OCI-LY1 (cell line): ENCODE measurements at regions not wholly inside any gene's neighbourhood (a gene's known extent, or its start where the extent isn't known, plus 50 kb on each side); places are given as distances from the start of the nearest gene placed in this dataset.

Experiments
- H2AFZ ChIP-seq: fragments of 200-600 bp; sonication (generic), shearing (Covaris generic); 2 replicates; pipeline ENCODE4 v1.6.0; 2014; ENCODE audit warnings: antibody characterized with exemption, mild to moderate bottlenecking, low read length
- H3F3A ChIP-seq: fragments of 200-600 bp; sonication (generic), shearing (Covaris generic); 2 replicates; pipeline ENCODE4 v1.6.0; 2014; ENCODE audit warnings: mild to moderate bottlenecking, antibody characterized with exemption, low read length, moderate library complexity; ENCODE audit not compliant: insufficient read depth
- H3K27ac ChIP-seq: fragments of 200-600 bp; sonication (generic); 2 replicates; pipeline ENCODE4 v1.5.1; 2014; ENCODE audit warnings: low read length, mixed run types, mild to moderate bottlenecking, low read depth; ENCODE audit not compliant: poor library complexity, severe bottlenecking
- H3K27me3 ChIP-seq: fragments of 200-600 bp; sonication (generic); 2 replicates; pipeline ENCODE4 v1.6.0; 2014; ENCODE audit warnings: antibody characterized with exemption, mild to moderate bottlenecking, low read length, moderate library complexity; ENCODE audit not compliant: insufficient read depth
- H3K36me3 ChIP-seq: fragments of 200-600 bp; sonication (generic); 2 replicates; pipeline ENCODE4 v1.6.1; 2014; ENCODE audit warnings: mild to moderate bottlenecking, antibody characterized with exemption, low read length, moderate library complexity, mixed read lengths; ENCODE audit not compliant: insufficient read depth
- H3K4me1 ChIP-seq: fragments of 200-600 bp; sonication (generic); 2 replicates; pipeline ENCODE4 v1.5.1; 2014; ENCODE audit warnings: mild to moderate bottlenecking, low read length, moderate library complexity; ENCODE audit not compliant: insufficient read depth, severe bottlenecking
- H3K4me2 ChIP-seq: fragments of 200-600 bp; sonication (generic), shearing (Covaris generic); 2 replicates; pipeline ENCODE4 v1.6.1; 2014; ENCODE audit warnings: low read length
- H3K4me3 ChIP-seq: fragments of 200-600 bp; sonication (generic); 2 replicates; pipeline ENCODE4 v1.5.1; 2014; ENCODE audit warnings: low read length, low read depth, mild to moderate bottlenecking, mixed read lengths; ENCODE audit not compliant: poor library complexity, severe bottlenecking
- H3K79me2 ChIP-seq: fragments of 200-600 bp; shearing (Covaris generic); 2 replicates; pipeline ENCODE4 v1.6.1; 2016; ENCODE audit warnings: mixed run types, low read length, mixed read lengths; ENCODE audit not compliant: insufficient read depth
- H3K9ac ChIP-seq: fragments of 200-600 bp; sonication (generic), shearing (Covaris generic); 2 replicates; pipeline ENCODE4 v1.6.1; 2014; ENCODE audit warnings: mild to moderate bottlenecking, low read length, mixed read lengths
- H3K9me2 ChIP-seq: fragments of 200-600 bp; sonication (generic), shearing (Covaris generic); 2 replicates; pipeline ENCODE4 v1.6.1; 2014; ENCODE audit warnings: low read depth, mild to moderate bottlenecking, low read length, mixed read lengths
- H3K9me3 ChIP-seq: fragments of 200-600 bp; shearing (Covaris generic); 2 replicates; pipeline ENCODE4 v1.6.1; 2014; ENCODE audit warnings: low read length, mixed read lengths
- H4K20me1 ChIP-seq: fragments of 200-600 bp; sonication (generic), shearing (Covaris generic); 2 replicates; pipeline ENCODE4 v1.6.0; 2016; ENCODE audit warnings: mild to moderate bottlenecking, low read length; ENCODE audit not compliant: insufficient read depth
- CTCF ChIP-seq: fragments of 200-600 bp; sonication (generic), shearing (Covaris generic); IDR thresholded peaks from 2 replicates; pipeline ENCODE4 v1.5.1; 2017; ENCODE audit warnings: mild to moderate bottlenecking, antibody characterized with exemption, low read length, moderate library complexity, mixed read lengths
- EZH2 ChIP-seq: fragments of 200-600 bp; sonication (generic), shearing (Covaris generic); IDR thresholded peaks from 2 replicates; pipeline ENCODE4 v1.8.0; 2017; ENCODE audit warnings: borderline replicate concordance, mixed run types, mild to moderate bottlenecking, antibody characterized with exemption, low read length, moderate library complexity, mixed read lengths

- Histone ChIP-seq H3K4me3 (no peak overlapping the region), H3K9me3 (no peaks in the 10 kb centered on the region), H4K20me1 (no peaks in the 10 kb centered on the region), H3K27ac (no peak overlapping the region), H3K36me3 (no peaks in the 10 kb centered on the region), H3K79me2 (no peaks in the 10 kb centered on the region), H3K9me2 (no peaks in the 10 kb centered on the region), H3K4me1 (no peaks in the 10 kb centered on the region), H3K9ac (no peak overlapping the region), H2AFZ (no peak overlapping the region), H3F3A (no peaks in the 10 kb centered on the region), H3K27me3 (0 out of 2 replicates have a peak, but pooled peaks cover 5% of the 10 kb centered on the region), H3K4me2 (no peak overlapping the region)
- no peak for TF ChIP-seq EZH2
Measured at GRCh38 chr20:7712661-7713060, 227.6 kb downstream of the HAO1 start.

GRCh38 chr20:7714549-7714948 lies 225.7 kb downstream of the HAO1 start:
- Histone ChIP-seq H3K27me3 (0 out of 2 replicates have a peak, but pooled peaks cover 5% of the 10 kb centered on the region), H3K4me2 (no peak overlapping the region), H3K4me1 (no peaks in the 10 kb centered on the region), H3K27ac (no peak overlapping the region), H3K79me2 (no peaks in the 10 kb centered on the region), H4K20me1 (no peaks in the 10 kb centered on the region), H3K36me3 (no peaks in the 10 kb centered on the region), H3K9me2 (no peaks in the 10 kb centered on the region), H3F3A (no peaks in the 10 kb centered on the region), H2AFZ (no peak overlapping the region), H3K4me3 (no peak overlapping the region), H3K9me3 (no peaks in the 10 kb centered on the region), H3K9ac (no peak overlapping the region)
- TF ChIP-seq EZH2, result no peak
- TF ChIP-seq CTCF, result no peak

- TF ChIP-seq EZH2 (no peak), CTCF (no peak)
- H3K36me3 ChIP-seq, result no peaks in the 10 kb centered on the region
- no peak overlapping the region for H3K9ac ChIP-seq
Measured at GRCh38 chr20:7716286-7716972, 223.8 kb downstream of the HAO1 start.

GRCh38 chr20:7722564-7722963 lies 217.7 kb downstream of the HAO1 start:
- H3K27me3 ChIP-seq, result no peaks in the 10 kb centered on the region
- no peak for TF ChIP-seq CTCF
- no peak for TF ChIP-seq EZH2
- H3K9me3 ChIP-seq, result no peaks in the 10 kb centered on the region
- no peaks in the 10 kb centered on the region for H3F3A ChIP-seq
- H4K20me1 ChIP-seq, result no peaks in the 10 kb centered on the region
- H2AFZ ChIP-seq, result no peak overlapping the region
- no peaks in the 10 kb centered on the region for H3K36me3 ChIP-seq
- no peaks in the 10 kb centered on the region for H3K9me2 ChIP-seq
- no peaks in the 10 kb centered on the region for H3K4me1 ChIP-seq
- H3K27ac ChIP-seq, result no peak overlapping the region
- H3K4me3 ChIP-seq, result no peak overlapping the region
- no peak overlapping the region for H3K9ac ChIP-seq
- H3K4me2 ChIP-seq, result no peak overlapping the region
- no peaks in the 10 kb centered on the region for H3K79me2 ChIP-seq

More at GRCh38 chr20:7716286-7716972, 223.8 kb downstream of the HAO1 start:
- Histone ChIP-seq H3K9me2 (no peaks in the 10 kb centered on the region), H3K27ac (no peak overlapping the region), H3K4me3 (no peak overlapping the region), H3K27me3 (0 out of 2 replicates have a peak, but pooled peaks cover 4% of the 10 kb centered on the region), H3K9me3 (no peaks in the 10 kb centered on the region), H3F3A (no peaks in the 10 kb centered on the region), H3K4me2 (no peak overlapping the region), H4K20me1 (no peaks in the 10 kb centered on the region), H3K79me2 (no peaks in the 10 kb centered on the region), H3K4me1 (no peaks in the 10 kb centered on the region), H2AFZ (no peak overlapping the region)
